ENCODE measurements at regions not wholly inside any gene's neighbourhood (a gene's known extent, or its start where the extent isn't known, plus 50 kb on each side); places are given as distances from the start of the nearest gene placed in this dataset.

DNA sequence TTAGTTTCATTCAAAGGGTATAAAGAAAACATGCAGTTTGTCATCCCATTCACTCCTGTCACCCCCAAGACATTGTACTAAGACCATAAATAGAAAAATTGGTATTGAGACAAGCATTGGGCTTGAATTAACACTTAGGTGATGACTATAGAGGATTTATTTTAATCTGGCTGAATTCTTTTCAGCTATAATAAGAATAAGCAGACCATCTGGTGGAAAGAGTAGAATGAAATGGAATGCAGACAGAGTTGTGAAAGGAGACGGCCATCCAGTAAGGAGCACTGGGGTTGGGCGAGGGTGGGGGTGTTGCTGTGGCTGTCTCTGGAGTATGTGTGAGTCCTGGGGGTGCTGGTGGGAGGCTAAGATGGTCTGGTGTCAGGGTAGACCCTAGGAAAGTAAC is 125.0 kb upstream of the IVNS1ABP start:
- intact Hi-C loops (cut with micrococcal nuclease) = loop anchor here (5.0 kb wide), 1 partner anchor 690 kb away; the partner anchor contains the start of gene EDEM3

DNA sequence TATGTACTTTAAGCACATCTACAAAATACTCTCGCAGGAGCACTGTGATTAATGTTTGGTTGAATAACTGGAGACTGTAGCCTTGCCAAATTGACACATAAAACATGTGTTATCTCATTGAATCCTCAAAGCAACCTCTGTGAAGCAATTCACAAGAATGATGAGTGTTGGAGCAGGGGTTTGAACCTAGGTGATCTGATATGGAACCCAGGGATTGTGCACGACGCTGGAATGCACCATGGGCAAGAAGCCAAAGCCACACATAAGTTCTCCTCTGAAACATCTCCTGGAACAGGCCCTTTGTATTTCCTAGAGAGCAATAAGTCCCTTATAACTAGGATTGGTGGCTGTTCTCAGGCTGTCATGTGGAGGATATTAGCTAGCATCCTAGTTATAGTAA is 124.6 kb upstream of the IVNS1ABP start:
- intact Hi-C loops (cut with micrococcal nuclease) = loop anchor here (5.0 kb wide), 1 partner anchor 689 kb away; the partner anchor contains the start of gene EDEM3

DNA sequence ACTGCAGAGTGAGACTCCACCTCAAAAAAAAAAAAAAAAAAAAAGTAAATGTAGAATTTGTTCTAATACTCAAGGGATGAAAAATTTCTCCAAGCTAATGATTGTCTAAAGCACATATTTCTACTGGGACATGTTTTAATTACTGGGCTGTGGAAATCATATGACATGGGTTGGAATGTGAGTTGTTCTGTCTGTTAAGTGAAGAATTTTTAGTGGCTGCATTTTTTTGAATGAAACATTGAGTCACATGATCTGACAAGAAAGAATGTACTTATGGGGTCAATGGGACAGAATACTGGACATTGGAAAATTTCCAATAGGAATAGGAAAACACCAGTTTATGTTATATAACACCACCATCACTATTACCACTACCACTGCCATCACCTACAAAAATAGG is 123.8 kb upstream of the IVNS1ABP start:
- intact Hi-C loops (cut with micrococcal nuclease) = loop anchor here (1.0 to 5.0 kb wide), 8 partner anchors 33 to 934 kb away; partner anchors contain the start of genes EDEM3, ODR4, SWT1 and TPR

DNA sequence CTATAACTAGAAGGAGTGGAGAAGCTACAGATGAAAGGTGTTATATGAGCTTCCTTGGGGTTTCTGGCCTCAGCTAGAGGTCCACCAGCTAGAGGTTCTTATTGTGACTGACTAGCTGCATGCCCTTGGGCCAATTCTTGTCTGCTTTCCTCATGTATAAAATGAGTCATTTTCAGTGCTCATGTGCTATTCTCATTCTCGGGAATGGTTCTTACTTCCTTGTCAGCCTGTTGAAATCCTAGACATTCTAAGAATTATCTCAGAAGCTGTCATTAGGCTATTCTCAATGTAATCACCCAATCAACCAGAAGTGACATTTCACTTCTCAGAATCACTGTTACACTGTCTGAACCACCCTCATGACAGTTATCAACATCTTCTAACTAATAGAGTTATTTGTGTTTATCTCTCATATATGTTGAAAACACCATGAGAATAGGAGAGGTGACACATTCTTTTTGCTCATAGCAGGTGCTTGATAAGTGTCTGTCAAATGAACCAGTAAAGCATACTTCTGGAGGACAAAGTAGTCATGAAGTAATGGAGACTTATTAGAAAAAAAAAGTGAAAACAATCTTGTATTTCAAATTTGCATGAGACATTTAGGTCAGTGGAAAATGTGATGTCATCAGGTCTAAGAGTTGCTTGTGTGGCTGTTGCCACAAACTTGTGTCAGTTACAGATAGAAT is 122.8 kb upstream of the IVNS1ABP start:
- intact Hi-C loops (cut with micrococcal nuclease) = loop anchor here (1.0 to 10.0 kb wide), 13 partner anchors 19 to 1785 kb away; partner anchors contain the start of genes APOBEC4, EDEM3, IVNS1ABP and ODR4

- intact Hi-C loops (cut with micrococcal nuclease) = loop anchor here (1.0 to 10.0 kb wide), 5 partner anchors 18 to 1784 kb away; partner anchors contain the start of genes APOBEC4 and IVNS1ABP
Measured at GRCh38 chr1:185438936-185439335, 121.9 kb upstream of the IVNS1ABP start.

DNA sequence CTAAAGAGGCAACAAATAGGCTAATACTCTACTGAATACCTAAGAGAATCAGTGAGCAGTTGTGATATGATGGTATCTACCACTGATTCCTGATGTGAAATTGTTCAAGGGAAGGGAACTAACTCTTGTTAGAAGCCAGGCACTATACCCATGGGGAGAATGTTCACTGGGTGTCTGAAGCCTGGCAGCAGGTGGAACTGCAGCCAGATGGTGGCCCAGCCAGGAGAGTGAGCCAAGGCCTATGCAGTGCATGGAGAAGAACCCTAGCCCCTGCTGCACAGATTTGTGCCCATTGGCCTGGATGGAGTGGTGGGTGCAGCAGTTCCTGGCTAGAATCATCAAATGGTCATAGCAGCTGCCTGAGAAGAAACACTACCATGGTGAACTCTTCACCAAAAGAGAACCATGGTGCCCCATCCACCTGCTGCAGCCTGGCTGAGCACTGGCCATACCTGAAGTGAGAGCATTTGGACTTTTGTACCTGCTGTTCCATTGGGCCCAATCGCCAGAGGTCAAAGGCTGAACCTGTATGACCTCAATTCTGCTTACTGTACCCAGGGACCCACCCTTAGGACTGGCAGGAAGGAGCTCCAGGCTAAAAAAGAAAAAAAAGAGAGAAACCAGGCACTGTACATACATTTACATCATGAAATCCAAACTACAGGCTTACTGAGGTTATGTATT is 118.8 kb upstream of the IVNS1ABP start:
- intact Hi-C loops (cut with micrococcal nuclease) = loop anchor here (10.0 kb wide), 1 partner anchor 1781 kb away; the partner anchor contains the start of gene APOBEC4

DNA sequence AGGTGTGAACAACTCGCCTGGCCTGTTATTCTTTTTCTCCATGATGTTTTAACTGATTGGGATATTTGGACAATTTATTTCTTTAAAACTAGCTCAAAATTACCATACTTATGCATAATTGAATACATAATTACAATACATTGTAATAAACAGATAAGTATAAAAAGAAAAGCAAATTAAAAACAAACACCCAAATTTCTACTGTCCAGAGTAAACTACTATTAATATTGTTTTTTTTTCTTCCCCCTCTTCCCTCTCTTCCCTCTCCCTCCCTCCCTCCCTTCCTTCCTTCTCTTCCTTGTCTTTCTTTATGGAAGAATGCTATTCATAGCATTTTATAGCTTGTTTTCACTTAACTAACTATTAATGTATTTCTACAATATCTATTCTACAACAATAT is 117.7 kb upstream of the IVNS1ABP start:
- intact Hi-C loops (cut with micrococcal nuclease) = loop anchor here (10.0 kb wide), 1 partner anchor 1780 kb away; the partner anchor contains the start of gene APOBEC4

- intact Hi-C loops (cut with micrococcal nuclease) = loop anchor here (10.0 kb wide), 1 partner anchor 1779 kb away; the partner anchor contains the start of gene APOBEC4
Measured at GRCh38 chr1:185433667-185434066, 116.6 kb upstream of the IVNS1ABP start.

DNA sequence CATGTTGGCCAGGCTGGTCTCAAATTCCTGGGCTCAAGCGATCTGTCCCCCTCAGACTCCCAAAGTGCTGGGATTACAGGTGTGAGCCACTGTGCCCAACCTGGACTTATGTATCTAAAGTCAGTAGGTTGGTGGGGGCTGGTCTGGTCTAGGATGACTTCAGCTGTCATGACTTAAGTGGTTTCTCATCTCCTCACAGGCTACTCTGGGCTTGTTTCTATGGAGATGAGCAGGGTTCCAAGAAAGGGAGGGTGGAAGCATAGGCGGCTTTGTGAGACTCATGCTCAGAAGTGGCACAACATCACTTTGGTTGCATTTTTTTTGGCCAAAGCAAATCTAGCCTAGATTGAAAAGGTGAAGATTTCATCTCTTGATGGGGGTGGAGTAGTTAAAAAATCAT is 115.9 kb upstream of the IVNS1ABP start:
- intact Hi-C loops (cut with micrococcal nuclease) = loop anchor here (10.0 kb wide), 1 partner anchor 1778 kb away; the partner anchor contains the start of gene APOBEC4

DNA sequence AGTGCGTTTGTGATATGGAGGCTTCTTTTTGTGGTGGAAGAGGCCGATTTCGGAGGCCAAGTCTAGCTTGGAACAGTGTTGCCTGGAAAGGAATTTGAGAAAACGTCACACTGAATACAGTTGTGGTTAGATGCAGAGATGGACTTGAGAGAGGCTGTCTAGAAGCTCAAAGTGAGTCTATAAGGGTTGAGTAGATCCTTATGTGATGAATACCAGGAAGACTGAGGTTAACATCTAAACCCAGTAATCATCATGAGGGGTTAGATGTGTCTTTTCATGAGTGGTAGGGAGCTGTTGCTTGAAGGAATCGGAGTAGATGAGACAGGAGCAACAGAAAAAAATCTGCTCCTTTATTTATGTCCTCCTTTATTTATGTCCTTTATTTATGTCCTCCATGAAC is 114.6 kb upstream of the IVNS1ABP start:
- intact Hi-C loops (cut with micrococcal nuclease) = loop anchor here (10.0 kb wide), 1 partner anchor 1777 kb away; the partner anchor contains the start of gene APOBEC4

GRCh38 chr1:185429668-185430067 is 112.6 kb upstream of the IVNS1ABP start:
- intact Hi-C loops (cut with micrococcal nuclease) = loop anchor here (10.0 kb wide), 4 partner anchors 385 to 1775 kb away; partner anchors contain the start of genes APOBEC4 and RNF2

DNA sequence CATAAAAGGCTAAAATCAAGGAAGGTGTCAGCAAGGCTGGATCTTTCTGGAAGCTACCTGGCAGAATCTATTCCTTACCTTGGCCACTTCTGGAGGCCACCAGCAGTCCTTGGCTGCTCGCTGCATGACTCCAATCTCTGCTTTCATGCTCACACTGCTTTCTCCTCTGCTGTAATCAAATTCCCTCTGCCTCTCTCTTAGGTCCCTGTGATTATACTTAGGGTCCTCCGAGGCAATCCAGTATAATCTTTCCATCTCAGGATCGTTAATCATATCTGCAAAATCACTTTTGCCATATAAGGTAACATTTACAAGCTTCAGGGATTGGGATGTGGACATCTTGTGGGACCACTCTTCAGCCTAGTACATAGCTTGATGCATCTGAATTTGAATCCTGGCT is 110.7 kb upstream of the IVNS1ABP start:
- intact Hi-C loops (cut with micrococcal nuclease) = loop anchor here (10.0 kb wide), 3 partner anchors 383 to 1473 kb away; partner anchors contain the start of gene RNF2

DNA sequence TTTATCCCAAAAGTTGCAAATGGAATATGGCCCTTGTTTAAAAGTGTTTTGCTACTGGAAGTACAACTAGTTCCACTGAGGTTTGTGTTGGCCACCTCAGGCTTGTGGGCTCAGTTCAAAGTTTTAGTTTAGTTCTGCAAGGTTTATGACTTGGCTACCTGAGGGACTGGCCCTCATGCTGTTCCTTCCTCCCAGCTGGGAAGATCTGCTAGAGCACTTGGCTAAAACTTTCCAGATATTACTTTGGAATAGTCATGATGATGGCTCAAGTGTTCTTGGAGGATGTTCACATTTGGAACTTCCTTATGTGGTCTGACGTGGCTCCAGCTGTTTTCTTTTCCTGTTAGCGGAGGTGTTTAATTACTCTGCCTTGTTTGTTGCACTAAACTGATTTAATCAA is 110.2 kb upstream of the IVNS1ABP start:
- intact Hi-C loops (cut with micrococcal nuclease) = loop anchor here (10.0 kb wide), 3 partner anchors 382 to 1472 kb away; partner anchors contain the start of gene RNF2

DNA sequence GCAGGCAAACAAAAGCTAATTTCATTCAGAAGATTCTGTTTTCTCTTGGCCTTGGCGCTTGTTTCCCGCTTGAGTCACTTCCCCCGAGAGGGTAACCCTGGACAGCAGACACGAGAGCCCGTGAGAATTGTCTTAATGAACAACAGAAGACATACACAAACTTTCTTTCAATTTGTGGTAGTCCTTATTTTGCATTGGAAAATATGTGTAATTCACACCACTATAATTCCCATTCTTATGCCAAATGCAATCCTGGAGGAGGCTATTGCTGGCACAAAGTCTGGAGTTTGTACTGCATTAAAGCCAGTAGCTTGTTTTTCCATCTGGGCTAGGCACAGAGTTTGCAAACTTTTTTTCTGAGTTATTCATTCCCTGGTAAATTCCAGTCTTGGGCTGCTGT is 109.8 kb upstream of the IVNS1ABP start:
- intact Hi-C loops (cut with micrococcal nuclease) = loop anchor here (10.0 kb wide), 3 partner anchors 382 to 1472 kb away; partner anchors contain the start of gene RNF2

- intact Hi-C loops (cut with micrococcal nuclease) = loop anchor here (10.0 kb wide), 3 partner anchors 380 to 1470 kb away; partner anchors contain the start of gene RNF2
Measured at GRCh38 chr1:185425163-185425562, 108.1 kb upstream of the IVNS1ABP start.

DNA sequence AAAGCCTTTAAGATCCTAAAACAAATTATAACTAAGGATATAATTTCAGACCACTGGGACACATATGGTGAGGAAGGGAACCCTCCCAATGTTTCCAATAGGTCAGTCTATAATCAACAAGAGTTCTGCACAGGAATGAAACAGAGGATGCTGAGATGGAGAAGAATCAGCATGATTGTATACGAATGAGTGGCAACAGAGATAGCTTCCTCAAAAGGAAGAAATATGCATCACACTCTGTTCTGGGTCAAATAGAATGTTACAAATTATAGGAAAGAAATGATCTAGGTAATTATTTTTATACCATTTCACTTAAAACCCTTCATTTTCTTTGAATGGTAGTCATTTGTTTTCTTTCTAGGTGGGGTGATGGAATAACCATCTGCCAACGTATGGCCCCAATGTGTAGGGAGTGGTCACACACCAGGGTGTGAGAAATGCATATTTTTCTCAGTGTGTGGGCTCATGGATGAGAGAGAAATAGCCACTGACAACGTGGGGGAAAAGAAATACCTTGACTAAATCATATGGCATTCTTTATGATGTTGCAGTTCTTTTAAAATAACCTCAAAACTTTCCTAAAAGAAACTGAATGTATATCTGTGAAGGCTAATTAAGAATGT is 104.6 kb upstream of the IVNS1ABP start:
- intact Hi-C loops (cut with micrococcal nuclease) = loop anchor here (1.0 to 10.0 kb wide), 10 partner anchors 18 to 1467 kb away; partner anchors contain the start of genes IVNS1ABP, RNF2, SWT1 and TRMT1L

GRCh38 chr1:185420588-185421081 is 103.6 kb upstream of the IVNS1ABP start:
- intact Hi-C loops (cut with micrococcal nuclease) = loop anchor here (1.0 to 10.0 kb wide), 12 partner anchors 19 to 1466 kb away; partner anchors contain the start of genes IVNS1ABP, RNF2, SWT1 and TRMT1L

GRCh38 chr1:185419718-185420117 is 102.7 kb upstream of the IVNS1ABP start:
- intact Hi-C loops (cut with micrococcal nuclease) = loop anchor here (1.0 to 10.0 kb wide), 8 partner anchors 47 to 1465 kb away; partner anchors contain the start of genes RNF2, SWT1 and TRMT1L

GRCh38 chr1:185418472-185418871 is 101.4 kb upstream of the IVNS1ABP start:
- intact Hi-C loops (cut with micrococcal nuclease) = no loop called here

DNA sequence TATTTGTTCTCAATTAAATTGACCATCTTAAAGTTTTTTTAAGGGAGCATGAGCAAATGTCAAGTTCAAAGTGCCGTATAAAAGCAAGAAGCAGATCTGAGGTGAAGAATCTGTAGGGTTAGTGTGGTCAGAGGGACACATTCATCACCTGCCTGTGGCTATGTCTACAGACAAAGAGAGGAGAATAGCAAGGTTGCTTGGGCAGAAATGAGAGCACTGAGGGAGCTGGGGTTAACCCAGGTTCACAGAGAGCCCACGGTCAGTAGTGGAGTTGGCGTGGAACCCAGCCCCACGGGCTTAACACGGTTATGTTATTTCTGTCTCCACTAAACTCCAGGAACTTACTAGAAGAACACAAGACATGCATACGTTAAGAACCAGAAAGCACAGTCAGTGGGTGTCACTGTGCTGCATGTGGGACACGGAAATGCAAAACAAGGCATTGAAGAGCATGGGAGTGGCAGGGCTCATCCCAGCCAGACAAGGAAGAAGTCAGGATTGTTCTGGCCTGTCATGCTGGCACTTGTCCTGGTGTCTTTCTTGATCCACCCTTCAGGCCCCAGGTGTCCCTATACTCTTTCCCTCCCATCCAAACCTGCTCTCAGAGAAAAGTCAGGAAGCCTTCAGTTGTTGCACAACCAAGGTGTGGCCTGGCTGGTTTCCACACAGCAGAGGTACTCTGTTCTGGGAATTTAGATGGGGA is 95.5 kb upstream of the IVNS1ABP start:
- intact Hi-C loops (cut with micrococcal nuclease) = no loop called here

Data from T-helper 1 cell treated with Interleukin-12 subunit alpha and Interleukin-12 subunit beta and Interleukin-4 antibody, amounts not matched to agents 30 ng/mL and 1 ng/mL, for 36 hours (primary cell).